ENCODE measurements at regions not wholly inside any gene's neighbourhood (a gene's known extent, or its start where the extent isn't known, plus 50 kb on each side); places are given as distances from the start of the nearest gene placed in this dataset.

GRCh38 chr13:72074663-72075062 is 207.7 kb upstream of the DACH1 start:
- TF ChIP-seq, protein P1, sequence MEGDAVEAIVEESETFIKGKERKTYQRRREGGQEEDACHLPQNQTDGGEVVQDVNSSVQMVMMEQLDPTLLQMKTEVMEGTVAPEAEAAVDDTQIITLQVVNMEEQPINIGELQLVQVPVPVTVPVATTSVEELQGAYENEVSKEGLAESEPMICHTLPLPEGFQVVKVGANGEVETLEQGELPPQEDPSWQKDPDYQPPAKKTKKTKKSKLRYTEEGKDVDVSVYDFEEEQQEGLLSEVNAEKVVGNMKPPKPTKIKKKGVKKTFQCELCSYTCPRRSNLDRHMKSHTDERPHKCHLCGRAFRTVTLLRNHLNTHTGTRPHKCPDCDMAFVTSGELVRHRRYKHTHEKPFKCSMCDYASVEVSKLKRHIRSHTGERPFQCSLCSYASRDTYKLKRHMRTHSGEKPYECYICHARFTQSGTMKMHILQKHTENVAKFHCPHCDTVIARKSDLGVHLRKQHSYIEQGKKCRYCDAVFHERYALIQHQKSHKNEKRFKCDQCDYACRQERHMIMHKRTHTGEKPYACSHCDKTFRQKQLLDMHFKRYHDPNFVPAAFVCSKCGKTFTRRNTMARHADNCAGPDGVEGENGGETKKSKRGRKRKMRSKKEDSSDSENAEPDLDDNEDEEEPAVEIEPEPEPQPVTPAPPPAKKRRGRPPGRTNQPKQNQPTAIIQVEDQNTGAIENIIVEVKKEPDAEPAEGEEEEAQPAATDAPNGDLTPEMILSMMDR (IDR thresholded peaks at IDR 0.05) = no peak

GRCh38 chr13:72072261-72072660 is 205.3 kb upstream of the DACH1 start:
- no peak overlapping the region for H3K27ac ChIP-seq
- no peaks in the 10 kb centered on the region for H3K36me3 ChIP-seq
- DNase-seq (ENCODE audit: low spot score) (no peak), ATAC-seq (ENCODE audit: insufficient number of reproducible peaks, low FRiP score, low read depth) (no peak)
- H3K27me3 ChIP-seq (replicated peaks; ENCODE audit: insufficient read depth) = no peaks in the 10 kb centered on the region
- no peaks in the 10 kb centered on the region for H3K4me1 ChIP-seq (ENCODE audit: control insufficient read depth in 1 of 2, low read depth in 2 of 2)
- TF ChIP-seq, protein P1 (IDR thresholded peaks at IDR 0.05) = no peak
- H3K9me3 ChIP-seq = no peaks in the 10 kb centered on the region
- H3K4me3 ChIP-seq = no peak overlapping the region

More at GRCh38 chr13:72074663-72075062, 207.7 kb upstream of the DACH1 start:
- Histone ChIP-seq H3K4me1 (ENCODE audit: control insufficient read depth in 1 of 2, low read depth in 2 of 2) (no peaks in the 10 kb centered on the region), H3K9me3 (no peaks in the 10 kb centered on the region), H3K27ac (no peak overlapping the region), H3K4me3 (no peak overlapping the region), H3K27me3 (replicated peaks; ENCODE audit: insufficient read depth) (no peaks in the 10 kb centered on the region), H3K36me3 (no peaks in the 10 kb centered on the region)
- no peak for ATAC-seq (ENCODE audit: insufficient number of reproducible peaks, low FRiP score, low read depth)
- DNase-seq (ENCODE audit: low spot score) = no peak

DNA sequence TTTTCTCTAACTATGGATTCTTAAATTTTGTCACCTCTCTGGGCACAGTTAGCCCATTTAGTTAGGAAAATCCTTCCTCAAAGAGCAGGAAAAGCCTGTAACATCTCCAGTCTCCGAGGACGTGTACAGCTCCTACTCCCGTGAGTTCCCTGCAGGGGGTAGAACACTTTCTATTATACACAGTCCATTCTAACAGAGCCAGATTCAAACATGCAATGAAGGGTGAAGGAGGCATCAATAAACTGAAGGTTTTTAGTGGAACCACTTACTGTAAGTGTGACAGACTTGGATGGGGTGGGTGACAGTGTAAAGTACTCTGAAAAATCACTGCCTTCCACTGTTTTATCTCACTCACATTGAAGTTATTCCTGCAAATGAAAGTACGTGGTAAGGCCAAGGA is 204.7 kb upstream of the DACH1 start:
- TF ChIP-seq, protein P1 (IDR thresholded peaks at IDR 0.05) = no peak
- no peaks in the 10 kb centered on the region for H3K9me3 ChIP-seq
- ATAC-seq (ENCODE audit: insufficient number of reproducible peaks, low FRiP score, low read depth) (no peak), DNase-seq (ENCODE audit: low spot score) (no peak)
- H3K27ac ChIP-seq = no peak overlapping the region
- H3K4me3 ChIP-seq = no peak overlapping the region
- no peaks in the 10 kb centered on the region for H3K4me1 ChIP-seq (ENCODE audit: control insufficient read depth in 1 of 2, low read depth in 2 of 2)
- no peaks in the 10 kb centered on the region for H3K36me3 ChIP-seq
- H3K27me3 ChIP-seq (replicated peaks; ENCODE audit: insufficient read depth) = no peaks in the 10 kb centered on the region

- no peak for ATAC-seq (ENCODE audit: insufficient number of reproducible peaks, low FRiP score, low read depth)
- no peaks in the 10 kb centered on the region for H3K4me1 ChIP-seq (ENCODE audit: control insufficient read depth in 1 of 2, low read depth in 2 of 2)
- H3K9me3 ChIP-seq = no peaks in the 10 kb centered on the region
- DNase-seq (ENCODE audit: low spot score) = no peak
- no peak overlapping the region for H3K27ac ChIP-seq
- TF ChIP-seq, protein P1 (IDR thresholded peaks at IDR 0.05) = no peak
- H3K4me3 ChIP-seq = no peak overlapping the region
- H3K36me3 ChIP-seq = no peaks in the 10 kb centered on the region
- H3K27me3 ChIP-seq (replicated peaks; ENCODE audit: insufficient read depth) = no peaks in the 10 kb centered on the region
Measured at GRCh38 chr13:72062566-72062965, 195.6 kb upstream of the DACH1 start.

DNA sequence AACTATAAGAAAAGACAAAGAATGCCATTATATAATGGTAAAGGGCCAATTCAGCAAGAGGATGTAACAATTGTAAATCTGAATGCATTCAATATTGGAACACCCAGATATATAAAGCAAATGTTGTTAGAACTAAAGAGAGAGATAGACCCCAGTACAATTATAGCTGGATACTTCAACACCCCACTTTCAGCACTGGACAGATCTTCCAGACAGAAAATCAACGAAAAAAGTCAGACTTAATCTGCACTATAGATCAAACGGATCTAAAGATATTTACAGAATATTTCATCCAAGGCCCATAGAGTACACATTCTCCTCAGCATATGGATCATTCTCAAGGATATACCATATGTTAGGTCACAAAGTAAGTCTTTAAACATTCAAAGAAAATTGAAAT is 194.6 kb upstream of the DACH1 start:
- Histone ChIP-seq H3K27ac (no peak overlapping the region), H3K4me3 (no peak overlapping the region), H3K9me3 (no peaks in the 10 kb centered on the region), H3K36me3 (no peaks in the 10 kb centered on the region), H3K27me3 (replicated peaks; ENCODE audit: insufficient read depth) (no peaks in the 10 kb centered on the region), H3K4me1 (ENCODE audit: control insufficient read depth in 1 of 2, low read depth in 2 of 2) (no peaks in the 10 kb centered on the region)
- TF ChIP-seq, protein P1 (IDR thresholded peaks at IDR 0.05) = no peak
- DNase-seq (ENCODE audit: low spot score) (no peak), ATAC-seq (ENCODE audit: insufficient number of reproducible peaks, low FRiP score, low read depth) (no peak)
